HL-60/S4 treated with retinoic acid at 250 ng/mL for 4 days and 3 days (cell line): ENCODE measurements at regions not wholly inside any gene's neighbourhood (a gene's known extent, or its start where the extent isn't known, plus 50 kb on each side); places are given as distances from the start of the nearest gene placed in this dataset.
"Not testable (repeated sequence)": the region's sequence is repeated elsewhere in the genome, so short reads cannot be mapped to it uniquely, and the experiment has no call there.

Experiments used
- in situ Hi-C: fragments of 300-500 bp; cut with MboI; formaldehyde crosslinking; loops from 2 replicates; pipeline ENCODE4 v1.7.0; 2022; ENCODE audit warnings: low sequenced_read_pairs

- in situ Hi-C loops, result no loop called here
These were observed 52.0 kb downstream of the PRORP start for GRCh38 chr14:35174342-35174741.

GRCh38 chr14:35180179-35180578 is 57.8 kb downstream of the PRORP start:
- in situ Hi-C loops, result no loop called here

- in situ Hi-C loops, result not testable (repeated sequence)
These were observed 62.5 kb downstream of the PRORP start for GRCh38 chr14:35184891-35185290.

- in situ Hi-C loops, result no loop called here
These were observed 67.1 kb downstream of the PRORP start for GRCh38 chr14:35189422-35189821.

GRCh38 chr14:35193161-35193560 is 70.8 kb downstream of the PRORP start:
- in situ Hi-C loops, result no loop called here

- in situ Hi-C loops, result not testable (repeated sequence)
These were observed 71.8 kb downstream of the PRORP start for GRCh38 chr14:35194183-35194582.

GRCh38 chr14:35196571-35196970 is 74.2 kb downstream of the PRORP start:
- in situ Hi-C loops, result no loop called here

GRCh38 chr14:35197015-35197414 is 74.7 kb downstream of the PRORP start:
- in situ Hi-C loops, result no loop called here

GRCh38 chr14:35201066-35201465 is 78.7 kb downstream of the PRORP start:
- in situ Hi-C loops, result no loop called here

GRCh38 chr14:35202195-35202594 is 79.8 kb downstream of the PRORP start:
- in situ Hi-C loops, result no loop called here

GRCh38 chr14:35205737-35206136 is 83.4 kb downstream of the PRORP start:
- in situ Hi-C loops, result no loop called here

GRCh38 chr14:35211067-35211466 is 81.1 kb upstream of the PSMA6 start:
- in situ Hi-C loops, result no loop called here

GRCh38 chr14:35212471-35213142 is 79.6 kb upstream of the PSMA6 start:
- in situ Hi-C loops, result no loop called here

- in situ Hi-C loops, result no loop called here
These were observed 78.9 kb upstream of the PSMA6 start for GRCh38 chr14:35213143-35213788.

GRCh38 chr14:35213869-35214387 is 78.3 kb upstream of the PSMA6 start:
- in situ Hi-C loops, result no loop called here

GRCh38 chr14:35214402-35214801 is 77.8 kb upstream of the PSMA6 start:
- in situ Hi-C loops, result not testable (repeated sequence)

GRCh38 chr14:35215110-35215813 is 76.9 kb upstream of the PSMA6 start:
- in situ Hi-C loops, result no loop called here

- in situ Hi-C loops, result not testable (repeated sequence)
These were observed 74.0 kb upstream of the PSMA6 start for GRCh38 chr14:35218176-35218575.

GRCh38 chr14:35218963-35219362 is 73.2 kb upstream of the PSMA6 start:
- in situ Hi-C loops, result no loop called here

- in situ Hi-C loops, result no loop called here
These were observed 72.0 kb upstream of the PSMA6 start for GRCh38 chr14:35220027-35220676.

GRCh38 chr14:35220920-35221319 is 71.3 kb upstream of the PSMA6 start:
- in situ Hi-C loops, result no loop called here
